OCI-LY1 (cell line): ENCODE measurements at regions not wholly inside any gene's neighbourhood (a gene's known extent, or its start where the extent isn't known, plus 50 kb on each side); places are given as distances from the start of the nearest gene placed in this dataset.

Source experiments
- H2AFZ ChIP-seq: fragments of 200-600 bp; sonication (generic), shearing (Covaris generic); 2 replicates; pipeline ENCODE4 v1.6.0; 2014; ENCODE audit warnings: antibody characterized with exemption, mild to moderate bottlenecking, low read length
- H3F3A ChIP-seq: fragments of 200-600 bp; sonication (generic), shearing (Covaris generic); 2 replicates; pipeline ENCODE4 v1.6.0; 2014; ENCODE audit warnings: mild to moderate bottlenecking, antibody characterized with exemption, low read length, moderate library complexity; ENCODE audit not compliant: insufficient read depth
- H3K27ac ChIP-seq: fragments of 200-600 bp; sonication (generic); 2 replicates; pipeline ENCODE4 v1.5.1; 2014; ENCODE audit warnings: low read length, mixed run types, mild to moderate bottlenecking, low read depth; ENCODE audit not compliant: poor library complexity, severe bottlenecking
- H3K27me3 ChIP-seq: fragments of 200-600 bp; sonication (generic); 2 replicates; pipeline ENCODE4 v1.6.0; 2014; ENCODE audit warnings: antibody characterized with exemption, mild to moderate bottlenecking, low read length, moderate library complexity; ENCODE audit not compliant: insufficient read depth
- H3K36me3 ChIP-seq: fragments of 200-600 bp; sonication (generic); 2 replicates; pipeline ENCODE4 v1.6.1; 2014; ENCODE audit warnings: mild to moderate bottlenecking, antibody characterized with exemption, low read length, moderate library complexity, mixed read lengths; ENCODE audit not compliant: insufficient read depth
- H3K4me1 ChIP-seq: fragments of 200-600 bp; sonication (generic); 2 replicates; pipeline ENCODE4 v1.5.1; 2014; ENCODE audit warnings: mild to moderate bottlenecking, low read length, moderate library complexity; ENCODE audit not compliant: insufficient read depth, severe bottlenecking
- H3K4me2 ChIP-seq: fragments of 200-600 bp; sonication (generic), shearing (Covaris generic); 2 replicates; pipeline ENCODE4 v1.6.1; 2014; ENCODE audit warnings: low read length
- H3K4me3 ChIP-seq: fragments of 200-600 bp; sonication (generic); 2 replicates; pipeline ENCODE4 v1.5.1; 2014; ENCODE audit warnings: low read length, low read depth, mild to moderate bottlenecking, mixed read lengths; ENCODE audit not compliant: poor library complexity, severe bottlenecking
- H3K79me2 ChIP-seq: fragments of 200-600 bp; shearing (Covaris generic); 2 replicates; pipeline ENCODE4 v1.6.1; 2016; ENCODE audit warnings: mixed run types, low read length, mixed read lengths; ENCODE audit not compliant: insufficient read depth
- H3K9ac ChIP-seq: fragments of 200-600 bp; sonication (generic), shearing (Covaris generic); 2 replicates; pipeline ENCODE4 v1.6.1; 2014; ENCODE audit warnings: mild to moderate bottlenecking, low read length, mixed read lengths
- H3K9me2 ChIP-seq: fragments of 200-600 bp; sonication (generic), shearing (Covaris generic); 2 replicates; pipeline ENCODE4 v1.6.1; 2014; ENCODE audit warnings: low read depth, mild to moderate bottlenecking, low read length, mixed read lengths
- H3K9me3 ChIP-seq: fragments of 200-600 bp; shearing (Covaris generic); 2 replicates; pipeline ENCODE4 v1.6.1; 2014; ENCODE audit warnings: low read length, mixed read lengths
- H4K20me1 ChIP-seq: fragments of 200-600 bp; sonication (generic), shearing (Covaris generic); 2 replicates; pipeline ENCODE4 v1.6.0; 2016; ENCODE audit warnings: mild to moderate bottlenecking, low read length; ENCODE audit not compliant: insufficient read depth
- EZH2 ChIP-seq: fragments of 200-600 bp; sonication (generic), shearing (Covaris generic); IDR thresholded peaks from 2 replicates; pipeline ENCODE4 v1.8.0; 2017; ENCODE audit warnings: borderline replicate concordance, mixed run types, mild to moderate bottlenecking, antibody characterized with exemption, low read length, moderate library complexity, mixed read lengths
- TF ChIP-seq, protein P1 (sequence below): fragments of 200-600 bp; sonication (generic), shearing (Covaris generic); IDR thresholded peaks from 2 replicates; pipeline ENCODE4 v1.5.1; 2017; ENCODE audit warnings: mild to moderate bottlenecking, antibody characterized with exemption, low read length, moderate library complexity, mixed read lengths

DNA sequence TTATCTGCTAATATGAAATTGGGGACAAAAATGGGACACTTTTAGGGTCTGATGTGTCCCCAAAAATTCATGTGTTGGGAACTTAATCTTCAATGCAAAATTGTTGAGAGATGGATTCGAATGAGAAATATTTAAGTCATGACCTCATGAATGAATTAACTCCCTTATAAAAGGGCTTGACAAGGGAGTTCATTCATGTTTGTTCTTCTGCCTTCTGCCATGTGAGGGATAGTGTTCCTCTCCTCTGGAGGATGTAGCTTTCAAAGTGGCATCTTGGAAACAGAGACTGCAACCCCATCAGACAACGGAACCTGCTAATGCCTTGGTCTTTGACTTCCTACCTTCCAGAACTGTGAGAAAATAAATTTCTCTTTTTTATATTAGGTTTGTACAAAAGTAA, 89.2 kb upstream of the LINC00305 start:
- H3K27ac ChIP-seq: no peak overlapping the region
- no peaks in the 10 kb centered on the region for H3F3A ChIP-seq
- no peaks in the 10 kb centered on the region for H3K9me2 ChIP-seq
- no peaks in the 10 kb centered on the region for H3K27me3 ChIP-seq
- H3K79me2 ChIP-seq: no peaks in the 10 kb centered on the region
- no peaks in the 10 kb centered on the region for H3K36me3 ChIP-seq
- TF ChIP-seq, protein P1, sequence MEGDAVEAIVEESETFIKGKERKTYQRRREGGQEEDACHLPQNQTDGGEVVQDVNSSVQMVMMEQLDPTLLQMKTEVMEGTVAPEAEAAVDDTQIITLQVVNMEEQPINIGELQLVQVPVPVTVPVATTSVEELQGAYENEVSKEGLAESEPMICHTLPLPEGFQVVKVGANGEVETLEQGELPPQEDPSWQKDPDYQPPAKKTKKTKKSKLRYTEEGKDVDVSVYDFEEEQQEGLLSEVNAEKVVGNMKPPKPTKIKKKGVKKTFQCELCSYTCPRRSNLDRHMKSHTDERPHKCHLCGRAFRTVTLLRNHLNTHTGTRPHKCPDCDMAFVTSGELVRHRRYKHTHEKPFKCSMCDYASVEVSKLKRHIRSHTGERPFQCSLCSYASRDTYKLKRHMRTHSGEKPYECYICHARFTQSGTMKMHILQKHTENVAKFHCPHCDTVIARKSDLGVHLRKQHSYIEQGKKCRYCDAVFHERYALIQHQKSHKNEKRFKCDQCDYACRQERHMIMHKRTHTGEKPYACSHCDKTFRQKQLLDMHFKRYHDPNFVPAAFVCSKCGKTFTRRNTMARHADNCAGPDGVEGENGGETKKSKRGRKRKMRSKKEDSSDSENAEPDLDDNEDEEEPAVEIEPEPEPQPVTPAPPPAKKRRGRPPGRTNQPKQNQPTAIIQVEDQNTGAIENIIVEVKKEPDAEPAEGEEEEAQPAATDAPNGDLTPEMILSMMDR: no peak
- no peak for TF ChIP-seq EZH2
- no peaks in the 10 kb centered on the region for H3K9me3 ChIP-seq
- no peak overlapping the region for H3K9ac ChIP-seq
- no peaks in the 10 kb centered on the region for H3K4me1 ChIP-seq
- H3K4me2 ChIP-seq: no peak overlapping the region
- H2AFZ ChIP-seq: no peak overlapping the region
- no peak overlapping the region for H3K4me3 ChIP-seq
- no peaks in the 10 kb centered on the region for H4K20me1 ChIP-seq

DNA sequence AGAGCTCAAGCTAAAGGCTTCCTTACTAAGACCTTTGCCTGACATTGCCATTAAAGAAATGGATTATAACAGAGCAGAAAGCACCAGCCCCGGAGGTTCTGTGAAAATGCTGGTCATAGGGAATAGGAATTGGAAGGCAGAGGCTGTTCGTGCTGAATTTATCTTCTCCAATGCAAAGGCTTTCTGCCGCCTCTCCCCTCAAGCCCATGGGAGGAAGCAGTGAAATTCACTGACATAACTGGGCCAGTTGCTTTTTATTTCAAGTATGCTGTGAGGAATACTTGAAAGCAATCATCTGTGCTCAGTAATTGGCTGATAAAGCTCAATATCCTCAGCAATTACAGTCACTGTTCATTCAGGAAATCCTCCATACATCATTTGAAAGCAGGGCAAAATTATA, 85.4 kb upstream of the LINC00305 start:
- Histone ChIP-seq H3K9me2 (no peaks in the 10 kb centered on the region), H3F3A (no peaks in the 10 kb centered on the region), H3K36me3 (no peaks in the 10 kb centered on the region), H2AFZ (no peak overlapping the region), H3K27me3 (no peaks in the 10 kb centered on the region), H3K9ac (no peak overlapping the region), H3K4me2 (no peak overlapping the region), H3K27ac (no peak overlapping the region), H3K79me2 (no peaks in the 10 kb centered on the region), H3K9me3 (no peaks in the 10 kb centered on the region), H3K4me1 (no peaks in the 10 kb centered on the region), H4K20me1 (no peaks in the 10 kb centered on the region), H3K4me3 (no peak overlapping the region)
- TF ChIP-seq, protein P1: no peak
- TF ChIP-seq EZH2: no peak

DNA sequence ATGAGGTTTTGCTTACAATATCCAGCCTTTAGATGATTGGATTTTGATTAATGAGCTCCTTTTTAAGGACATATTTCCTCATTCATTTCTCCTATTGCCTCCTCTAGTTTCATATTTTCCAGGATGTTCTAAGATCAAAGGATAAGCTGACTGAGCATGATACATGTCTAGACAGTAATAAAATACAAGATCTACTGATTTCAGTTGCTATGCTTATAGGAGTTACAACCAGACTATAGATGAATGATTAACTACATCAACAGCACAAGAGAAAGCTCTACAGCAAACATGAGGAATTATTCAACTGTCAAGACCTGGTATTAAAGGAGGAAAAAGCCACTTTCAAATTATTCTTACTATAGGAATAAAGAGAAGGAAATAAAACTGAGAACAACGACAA, 85.0 kb upstream of the LINC00305 start:
- H3K36me3 ChIP-seq: no peaks in the 10 kb centered on the region
- TF ChIP-seq, protein P1: no peak
- no peak for TF ChIP-seq EZH2

More for the DNA sequence above, 85.0 kb upstream of the LINC00305 start:
- H3F3A ChIP-seq: no peaks in the 10 kb centered on the region
- H3K9me3 ChIP-seq: no peaks in the 10 kb centered on the region
- H3K9ac ChIP-seq: no peak overlapping the region
- no peak overlapping the region for H3K27ac ChIP-seq
- H3K4me1 ChIP-seq: no peaks in the 10 kb centered on the region
- no peak overlapping the region for H3K4me2 ChIP-seq
- no peak overlapping the region for H3K4me3 ChIP-seq
- H2AFZ ChIP-seq: no peak overlapping the region
- H3K27me3 ChIP-seq: no peaks in the 10 kb centered on the region
- no peaks in the 10 kb centered on the region for H3K79me2 ChIP-seq
- no peaks in the 10 kb centered on the region for H3K9me2 ChIP-seq
- H4K20me1 ChIP-seq: no peaks in the 10 kb centered on the region
